Glutamatergic neuron (in vitro differentiated cells): ENCODE measurements at regions not wholly inside any gene's neighbourhood (a gene's known extent, or its start where the extent isn't known, plus 50 kb on each side); places are given as distances from the start of the nearest gene placed in this dataset.

ENCODE experiments used
- DNase-seq: peaks from one replicate; pipeline ENCODE4 v3.0.0; 2022
- H3K27ac Mint-ChIP-seq: one replicate; pipeline ENCODE4 v1.8.0; 2020; ENCODE audit warnings: mild to moderate bottlenecking, mixed read lengths, inconsistent platforms; ENCODE audit not compliant: unreplicated experiment
- H3K27me3 Mint-ChIP-seq: one replicate; pipeline ENCODE4 v1.8.0; 2020; ENCODE audit warnings: mild to moderate bottlenecking, moderate library complexity, mixed read lengths, inconsistent platforms; ENCODE audit not compliant: unreplicated experiment
- H3K36me3 Mint-ChIP-seq: one replicate; pipeline ENCODE4 v1.8.0; 2020; ENCODE audit warnings: mild to moderate bottlenecking, mixed read lengths, inconsistent platforms; ENCODE audit not compliant: unreplicated experiment
- H3K4me1 Mint-ChIP-seq: one replicate; pipeline ENCODE4 v1.8.0; 2020; ENCODE audit warnings: mild to moderate bottlenecking, low read depth, mixed read lengths, inconsistent platforms; ENCODE audit not compliant: unreplicated experiment
- H3K4me3 Mint-ChIP-seq: one replicate; pipeline ENCODE4 v1.8.0; 2020; ENCODE audit warnings: mild to moderate bottlenecking, mixed read lengths, inconsistent platforms; ENCODE audit not compliant: unreplicated experiment
- H3K9me3 Mint-ChIP-seq: one replicate; pipeline ENCODE4 v1.8.0; 2020; ENCODE audit warnings: mild to moderate bottlenecking, moderate library complexity, mixed read lengths, inconsistent platforms; ENCODE audit not compliant: unreplicated experiment
- TF ChIP-seq, protein P1 (sequence below): fragments of 200-600 bp; sonication (generic); IDR thresholded peaks from one replicate; pipeline ENCODE4 v1.5.0; 2021; ENCODE audit not compliant: partially characterized antibody, unreplicated experiment

DNA sequence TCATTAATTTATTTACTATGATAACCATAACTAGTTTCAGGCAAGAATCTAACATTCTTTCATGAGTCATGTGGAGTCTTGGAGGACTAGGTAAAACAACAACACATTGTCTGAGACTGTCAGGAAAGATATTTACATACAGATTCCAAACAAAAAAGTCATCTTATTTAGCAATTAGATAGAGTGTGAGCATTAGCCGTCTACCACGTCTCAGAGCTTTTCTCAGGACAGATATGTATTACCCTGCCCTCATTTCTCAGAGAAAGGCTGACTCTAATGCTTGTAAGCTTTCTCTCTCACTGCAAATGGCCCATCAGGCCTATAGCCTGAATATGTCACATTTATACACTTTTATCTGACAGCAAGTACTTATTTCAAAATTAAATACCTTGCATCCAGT is 312.1 kb upstream of the PCDH20 start:
- H3K4me1 Mint-ChIP-seq, result peaks cover 3% of the 10 kb centered on the region
- no peaks in the 10 kb centered on the region for H3K27me3 Mint-ChIP-seq
- H3K27ac Mint-ChIP-seq, result no peak overlapping the region
- TF ChIP-seq, protein P1, sequence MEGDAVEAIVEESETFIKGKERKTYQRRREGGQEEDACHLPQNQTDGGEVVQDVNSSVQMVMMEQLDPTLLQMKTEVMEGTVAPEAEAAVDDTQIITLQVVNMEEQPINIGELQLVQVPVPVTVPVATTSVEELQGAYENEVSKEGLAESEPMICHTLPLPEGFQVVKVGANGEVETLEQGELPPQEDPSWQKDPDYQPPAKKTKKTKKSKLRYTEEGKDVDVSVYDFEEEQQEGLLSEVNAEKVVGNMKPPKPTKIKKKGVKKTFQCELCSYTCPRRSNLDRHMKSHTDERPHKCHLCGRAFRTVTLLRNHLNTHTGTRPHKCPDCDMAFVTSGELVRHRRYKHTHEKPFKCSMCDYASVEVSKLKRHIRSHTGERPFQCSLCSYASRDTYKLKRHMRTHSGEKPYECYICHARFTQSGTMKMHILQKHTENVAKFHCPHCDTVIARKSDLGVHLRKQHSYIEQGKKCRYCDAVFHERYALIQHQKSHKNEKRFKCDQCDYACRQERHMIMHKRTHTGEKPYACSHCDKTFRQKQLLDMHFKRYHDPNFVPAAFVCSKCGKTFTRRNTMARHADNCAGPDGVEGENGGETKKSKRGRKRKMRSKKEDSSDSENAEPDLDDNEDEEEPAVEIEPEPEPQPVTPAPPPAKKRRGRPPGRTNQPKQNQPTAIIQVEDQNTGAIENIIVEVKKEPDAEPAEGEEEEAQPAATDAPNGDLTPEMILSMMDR, result no peak
- DNase-seq, result no peak
- peaks cover 2% of the 10 kb centered on the region for H3K9me3 Mint-ChIP-seq
- H3K4me3 Mint-ChIP-seq, result no peak overlapping the region
- peaks cover 4% of the 10 kb centered on the region for H3K36me3 Mint-ChIP-seq

DNA sequence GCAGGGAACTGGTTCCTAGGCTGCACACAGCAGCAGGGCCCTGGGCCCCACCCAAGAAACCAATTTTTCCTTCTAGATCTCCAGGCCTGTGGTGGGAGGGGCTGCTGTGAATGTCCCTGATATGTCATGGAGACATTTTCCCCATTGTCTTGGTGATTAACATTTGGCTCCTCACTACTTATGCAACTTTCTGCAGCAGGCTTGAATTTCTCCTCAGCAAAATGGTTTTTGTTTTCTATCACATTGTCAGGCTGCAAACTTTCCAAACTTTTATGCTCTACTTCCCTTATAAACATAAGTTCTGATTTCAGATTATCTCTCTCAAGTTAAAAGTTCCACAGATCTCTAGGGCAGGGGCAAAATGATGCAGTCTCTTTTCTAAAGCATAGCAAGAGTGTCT is 310.2 kb upstream of the PCDH20 start:
- H3K36me3 Mint-ChIP-seq, result peaks cover 4% of the 10 kb centered on the region
- no peak for DNase-seq
- H3K27ac Mint-ChIP-seq, result no peak overlapping the region
- no peaks in the 10 kb centered on the region for H3K27me3 Mint-ChIP-seq
- peaks cover 2% of the 10 kb centered on the region for H3K9me3 Mint-ChIP-seq
- H3K4me3 Mint-ChIP-seq, result no peak overlapping the region
- TF ChIP-seq, protein P1, result no peak
- peaks cover 3% of the 10 kb centered on the region for H3K4me1 Mint-ChIP-seq

DNA sequence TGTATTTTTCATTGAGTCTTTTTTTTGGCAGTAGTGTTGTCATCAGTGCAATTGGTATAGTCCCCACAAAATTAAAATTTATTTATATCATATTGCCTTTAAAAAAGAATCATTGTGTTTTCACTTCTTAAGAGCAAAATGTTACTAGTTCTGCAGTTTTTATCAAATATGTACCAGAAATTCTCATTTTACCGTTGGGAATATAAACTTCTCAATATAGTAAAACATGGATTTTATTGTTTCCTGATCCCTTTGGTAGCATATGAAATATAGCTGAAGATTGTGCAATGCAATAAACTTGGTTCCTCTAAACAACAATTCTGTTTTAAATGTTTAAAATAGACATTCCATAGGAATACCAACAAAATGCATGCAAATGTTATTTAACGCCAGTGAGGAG is 306.5 kb upstream of the PCDH20 start:
- H3K4me1 Mint-ChIP-seq, result no peaks in the 10 kb centered on the region
- peaks cover 3% of the 10 kb centered on the region for H3K27me3 Mint-ChIP-seq
- no peak for DNase-seq
- no peaks in the 10 kb centered on the region for H3K9me3 Mint-ChIP-seq
- H3K36me3 Mint-ChIP-seq, result peaks cover 4% of the 10 kb centered on the region
- no peak overlapping the region for H3K4me3 Mint-ChIP-seq
- TF ChIP-seq, protein P1, result no peak
- no peak overlapping the region for H3K27ac Mint-ChIP-seq

DNA sequence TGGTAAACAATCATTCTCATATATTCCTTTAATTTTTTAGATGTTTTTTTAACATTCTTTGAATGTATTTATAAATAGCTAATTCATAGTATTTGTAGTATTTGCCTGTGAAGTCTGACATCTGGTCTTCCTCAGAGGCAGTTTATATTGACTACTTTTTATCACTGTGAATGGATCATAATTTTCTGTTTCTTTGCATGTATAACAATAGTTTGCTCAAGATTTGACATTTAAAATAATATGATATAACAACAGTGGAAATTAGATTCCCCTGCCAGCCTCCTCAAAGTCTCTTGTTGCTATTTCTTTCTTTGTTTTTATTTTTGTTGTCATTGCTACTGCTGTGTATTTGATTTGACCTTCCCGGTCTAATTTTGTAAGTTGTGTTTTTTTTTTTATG is 297.0 kb upstream of the PCDH20 start:
- no peak overlapping the region for H3K4me3 Mint-ChIP-seq
- no peak for DNase-seq
- no peaks in the 10 kb centered on the region for H3K36me3 Mint-ChIP-seq
- TF ChIP-seq, protein P1, result no peak
- H3K4me1 Mint-ChIP-seq, result no peaks in the 10 kb centered on the region
- H3K9me3 Mint-ChIP-seq, result no peaks in the 10 kb centered on the region
- no peak overlapping the region for H3K27ac Mint-ChIP-seq
- no peaks in the 10 kb centered on the region for H3K27me3 Mint-ChIP-seq

DNA sequence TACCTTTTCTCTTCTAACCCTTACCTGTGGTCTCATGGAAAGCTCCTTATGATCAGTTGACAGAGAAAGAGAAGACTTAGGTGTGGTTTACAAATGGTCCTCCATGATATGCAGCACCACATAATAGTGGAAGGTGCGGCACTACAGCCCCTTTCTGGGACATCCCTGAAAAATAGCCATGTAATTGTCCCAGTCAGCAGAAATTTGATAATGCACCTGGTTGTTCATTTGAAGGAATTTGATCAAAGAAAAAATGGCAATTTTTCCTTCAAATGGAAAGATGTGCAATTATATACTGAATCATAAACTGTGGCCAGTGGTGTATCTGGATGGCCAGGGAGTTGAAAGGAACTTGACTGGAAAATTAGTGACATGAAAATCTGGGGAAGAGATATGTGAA is 293.6 kb upstream of the PCDH20 start:
- Mint-ChIP-seq H3K36me3 (peaks cover 8% of the 10 kb centered on the region), H3K9me3 (no peaks in the 10 kb centered on the region), H3K27ac (no peak overlapping the region), H3K27me3 (no peaks in the 10 kb centered on the region), H3K4me3 (no peak overlapping the region), H3K4me1 (no peaks in the 10 kb centered on the region)
- DNase-seq, result no peak
- TF ChIP-seq, protein P1, result no peak
